T-helper 1 cell (primary cell): ENCODE measurements at regions not wholly inside any gene's neighbourhood (a gene's known extent, or its start where the extent isn't known, plus 50 kb on each side); places are given as distances from the start of the nearest gene placed in this dataset.

ENCODE experiments used
- DNase-seq, 5 donors: peaks; one replicate each; pipeline ENCODE4 v3.0.0-alpha.2; 2012 to 2020

GRCh38 chr12:127401005-127401404, 866.0 kb upstream of the TMEM132C start:
- DNase-seq = no peak

DNA sequence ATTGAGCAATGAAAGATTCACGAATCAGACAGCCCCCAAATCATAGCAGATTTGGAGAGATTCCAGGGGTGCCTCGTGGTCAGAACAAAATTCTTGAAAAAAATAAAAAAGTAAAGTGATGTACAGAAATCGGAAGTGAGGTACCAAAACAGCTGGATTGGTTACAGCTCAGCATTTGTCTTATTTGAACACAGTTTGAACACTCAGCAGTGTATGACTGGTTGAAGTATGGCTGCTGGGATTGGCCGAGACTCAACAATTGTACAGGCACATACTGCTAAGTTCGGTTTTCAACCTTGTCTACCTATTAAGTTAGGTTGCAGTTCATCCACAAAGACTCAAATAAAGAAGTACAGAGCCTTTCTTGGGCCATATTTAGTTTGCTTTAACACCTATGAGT, 865.4 kb upstream of the TMEM132C start:
- no peak for DNase-seq

DNA sequence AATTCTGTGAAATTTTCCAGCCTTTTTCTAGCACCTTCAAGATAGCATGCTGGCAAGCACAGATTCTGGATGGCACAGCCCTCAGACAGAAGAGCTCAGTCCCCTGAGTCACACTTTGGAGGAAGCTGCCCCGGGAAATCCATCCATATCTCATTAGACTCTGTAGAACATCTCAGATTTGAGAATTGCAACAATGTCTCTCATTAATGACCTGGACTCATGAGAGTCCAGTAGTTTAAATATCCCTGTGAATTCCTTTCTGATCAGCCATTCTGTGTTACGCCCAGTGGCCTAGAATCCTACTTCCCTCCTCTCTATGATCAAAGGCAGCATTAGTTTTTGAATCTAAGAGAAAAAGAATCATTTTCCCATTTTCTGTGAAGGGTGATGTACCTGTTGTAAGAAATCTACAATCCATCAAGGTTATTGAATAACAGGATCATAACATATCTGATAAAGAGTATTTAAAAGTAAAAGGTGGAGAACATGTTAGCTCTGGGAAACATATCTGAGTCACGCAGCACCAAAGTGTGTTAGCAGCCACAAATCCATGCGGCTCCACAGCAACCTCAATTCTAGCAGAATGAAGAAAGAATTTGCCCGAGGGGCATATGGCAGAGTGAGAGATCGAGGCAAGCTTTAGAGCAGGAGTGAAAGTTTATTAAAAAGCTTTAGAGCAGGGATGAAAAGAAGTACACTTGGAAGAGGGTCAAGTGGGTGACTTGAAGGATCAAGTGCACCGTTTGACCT, 855.6 kb upstream of the TMEM132C start:
- no peak for DNase-seq

DNA sequence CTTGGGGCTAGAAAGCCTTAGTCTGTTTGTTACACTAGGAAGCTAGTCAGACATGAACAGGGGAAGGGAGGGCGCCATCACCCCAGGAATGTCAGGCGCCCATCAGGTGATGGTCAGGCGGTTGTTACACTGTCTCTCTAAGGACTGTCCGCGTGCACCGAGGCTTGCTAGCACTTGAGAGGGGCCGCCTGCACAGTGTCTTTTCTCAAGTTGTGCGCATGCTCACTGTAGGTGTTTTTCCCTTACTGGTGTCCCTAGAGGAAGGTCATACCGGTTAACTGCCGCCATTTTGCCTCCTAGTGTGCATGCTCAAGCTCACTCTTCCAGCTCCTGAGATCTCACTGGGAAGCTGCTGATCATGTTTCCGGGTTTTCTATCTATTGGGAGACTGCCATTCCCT, 855.0 kb upstream of the TMEM132C start:
- DNase-seq = no peak

GRCh38 chr12:127412866-127413265, 854.1 kb upstream of the TMEM132C start:
- DNase-seq = no peak

DNA sequence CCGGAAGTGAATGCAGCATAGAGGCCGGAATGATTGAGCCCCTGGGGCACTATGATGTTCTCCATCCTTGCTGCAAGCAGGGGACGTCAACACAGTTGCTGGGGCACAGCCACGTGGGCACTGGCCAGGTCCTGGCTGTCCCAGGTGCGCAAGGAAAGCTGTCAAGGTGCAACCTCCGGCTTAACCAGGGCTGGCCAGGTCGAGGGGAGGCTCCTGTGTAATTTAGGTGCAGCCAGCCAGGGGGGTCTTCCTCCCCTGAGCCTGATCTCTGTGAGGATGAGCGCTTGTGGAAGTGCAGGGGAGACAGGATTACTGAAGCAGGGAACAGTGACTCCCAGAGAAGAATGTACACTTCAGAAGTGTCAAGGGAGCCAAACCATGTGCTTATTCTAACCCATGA, 852.8 kb upstream of the TMEM132C start:
- DNase-seq = no peak

DNA sequence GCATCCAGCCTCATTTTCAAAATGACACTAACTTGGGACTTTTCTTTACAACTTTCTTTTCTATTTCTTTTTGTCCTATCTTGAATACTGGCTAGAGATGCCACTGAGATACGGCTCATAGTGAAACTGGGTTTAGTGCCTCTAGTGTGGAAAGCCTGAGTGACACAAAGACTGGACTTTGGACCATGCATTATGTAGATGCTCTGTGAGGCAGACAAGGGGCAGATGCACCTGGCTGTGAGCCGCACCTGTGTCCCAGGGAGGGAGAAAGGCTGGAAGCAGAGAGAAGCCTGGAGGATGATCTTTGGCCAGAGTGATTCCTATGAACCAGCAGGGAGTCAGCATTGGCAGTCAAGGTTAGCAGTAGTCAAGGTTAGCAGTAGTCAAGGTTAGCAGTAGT, 852.3 kb upstream of the TMEM132C start:
- DNase-seq = no peak

- DNase-seq = no peak
Observed at GRCh38 chr12:127416796-127417195, 850.2 kb upstream of the TMEM132C start.

DNA sequence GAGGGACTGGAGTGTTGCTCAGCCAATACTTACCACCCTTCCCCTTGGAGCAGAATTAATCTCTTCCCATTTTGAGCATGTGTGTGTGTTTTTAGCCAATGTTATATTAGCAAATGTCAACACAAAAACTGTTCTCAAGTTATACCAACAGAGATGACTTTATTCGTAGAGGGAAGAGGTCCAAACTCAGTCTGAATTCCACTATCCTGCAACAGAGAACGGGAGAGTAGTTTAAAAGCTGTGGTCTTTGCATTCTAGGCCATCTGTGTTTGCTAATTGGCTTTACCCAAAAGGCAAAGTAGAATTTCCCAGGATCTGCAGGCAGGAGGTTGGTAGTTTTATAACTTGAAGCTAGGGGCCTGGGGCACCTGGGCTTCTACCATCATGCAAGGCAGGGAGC, 847.9 kb upstream of the TMEM132C start:
- DNase-seq = no peak

- no peak for DNase-seq
Observed at GRCh38 chr12:127421614-127422013, 845.4 kb upstream of the TMEM132C start.

DNA sequence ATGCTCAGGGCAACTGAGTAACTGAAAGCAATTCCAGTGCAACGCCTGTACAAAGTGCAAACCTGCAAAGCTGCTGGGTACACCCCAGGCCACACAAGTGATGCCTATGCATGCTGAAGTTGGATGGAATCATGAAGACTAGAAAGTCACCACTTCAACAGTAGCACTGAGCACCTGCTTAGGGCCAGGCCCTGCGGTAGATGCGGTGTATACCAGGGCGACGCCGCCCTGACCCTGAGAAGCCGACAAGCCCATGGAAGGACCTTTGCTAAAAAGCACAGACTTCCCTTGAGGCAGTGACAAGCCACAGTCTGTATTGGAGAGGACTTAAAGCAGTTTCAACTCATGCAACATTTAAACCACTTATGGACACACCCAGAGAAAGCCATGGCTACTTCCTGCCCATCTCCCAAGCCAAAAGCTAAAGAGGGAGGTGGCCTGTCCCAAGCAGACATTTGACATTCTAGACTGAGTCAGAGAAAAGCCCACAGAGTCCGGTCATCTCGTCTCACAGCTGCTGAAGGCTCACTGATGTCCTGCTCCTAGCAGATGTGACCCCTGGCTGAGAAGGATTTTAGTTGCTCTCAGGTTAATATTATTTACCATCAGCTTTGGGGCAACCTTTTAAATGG, 843.9 kb upstream of the TMEM132C start:
- no peak for DNase-seq

GRCh38 chr12:127425474-127425873, 841.5 kb upstream of the TMEM132C start:
- no peak for DNase-seq

- no peak for DNase-seq
Observed at GRCh38 chr12:127428420-127428819, 838.5 kb upstream of the TMEM132C start.

GRCh38 chr12:127429551-127430285, 837.3 kb upstream of the TMEM132C start:
- no peak for DNase-seq

- no peak for DNase-seq
Observed at GRCh38 chr12:127430401-127430800, 836.6 kb upstream of the TMEM132C start.

- DNase-seq = no peak
Observed at GRCh38 chr12:127431177-127431576, 835.8 kb upstream of the TMEM132C start.

GRCh38 chr12:127431594-127431993, 835.4 kb upstream of the TMEM132C start:
- DNase-seq = no peak

- DNase-seq = no peak
Observed at GRCh38 chr12:127435439-127435838, 831.5 kb upstream of the TMEM132C start.

GRCh38 chr12:127438512-127439244, 828.3 kb upstream of the TMEM132C start:
- DNase-seq = no peak

DNA sequence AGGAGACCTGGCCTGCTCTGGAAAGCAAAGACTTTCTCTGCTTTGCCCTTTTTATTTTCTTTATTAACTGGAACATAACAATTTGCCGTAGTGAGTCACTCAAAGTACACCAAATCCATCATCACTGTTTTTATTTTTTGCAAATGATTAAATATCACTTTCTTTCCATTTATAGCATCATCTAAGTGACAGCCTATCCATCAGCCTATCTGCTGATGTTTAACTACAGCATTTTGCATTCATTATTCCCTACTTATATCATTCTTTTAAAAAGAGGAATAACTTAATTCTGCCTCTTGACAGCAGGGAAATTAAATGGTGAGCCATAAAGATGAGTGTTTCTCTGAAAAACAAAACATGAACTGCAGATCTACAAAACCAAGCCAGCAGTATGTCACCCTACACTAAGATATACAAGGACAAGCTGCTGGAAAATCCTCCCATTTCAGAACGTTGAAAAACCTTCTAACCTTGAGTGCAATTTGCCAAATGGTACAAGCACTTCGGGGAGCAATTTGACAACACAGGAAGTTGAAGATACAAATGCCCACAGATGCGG, 821.3 kb upstream of the TMEM132C start:
- no peak for DNase-seq

DNA sequence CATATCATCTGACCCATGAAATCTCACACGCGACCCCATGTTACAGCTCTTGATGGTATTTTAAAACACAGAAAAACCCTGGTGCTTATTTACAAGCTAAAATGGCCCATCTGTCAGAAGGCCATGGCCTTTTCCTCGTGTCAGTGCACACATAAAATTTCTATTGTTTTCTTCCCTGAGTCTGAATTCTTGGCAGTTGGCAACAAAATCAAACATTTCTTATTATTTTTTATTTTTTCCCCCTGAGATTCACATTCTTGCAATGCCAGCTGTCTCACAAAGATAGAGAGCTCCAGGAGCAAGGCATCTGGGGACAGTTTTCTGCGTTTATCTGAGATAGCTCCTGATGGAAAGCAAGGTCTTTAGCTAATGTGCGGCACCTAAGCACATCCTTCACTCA, 818.1 kb upstream of the TMEM132C start:
- no peak for DNase-seq

DNA sequence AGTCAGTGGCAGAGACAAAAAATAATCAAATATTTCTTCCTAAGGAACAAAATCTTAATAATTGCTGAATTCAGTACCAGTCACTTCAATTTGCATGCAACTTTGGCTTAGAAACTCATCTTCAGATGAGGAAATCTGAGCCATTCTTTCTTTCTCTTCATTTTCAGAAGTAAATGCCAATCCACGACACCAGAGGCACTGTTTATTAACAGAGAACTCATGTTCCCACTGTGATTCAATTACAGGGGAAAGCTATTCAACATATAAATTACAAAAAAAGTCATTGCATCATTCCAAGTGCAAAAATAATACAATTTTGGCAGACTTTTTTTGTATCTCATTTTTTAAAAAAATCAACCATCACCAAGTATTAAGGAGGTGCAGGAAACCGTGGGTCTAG, 816.1 kb upstream of the TMEM132C start:
- no peak for DNase-seq
